GM12878 (cell line): ENCODE measurements at regions not wholly inside any gene's neighbourhood (a gene's known extent, or its start where the extent isn't known, plus 50 kb on each side); places are given as distances from the start of the nearest gene placed in this dataset.

Experiments
- ATAC-seq: fragments of 200-7000 bp; cut with Tn5 transposase; 3 replicates; pipeline ENCODE4 v1.9.1; 2020; ENCODE audit warnings: mild to moderate bottlenecking, moderate library complexity
- BruUV-seq: library from RNA; stranded (reverse); fragments of 400-500 nt; replicated peaks from 2 replicates; lab custom pipeline; 2021; lab: Mats Ljungman, UMichigan
- CTCF ChIA-PET: fragments of 300-600 bp; sonication (Branson Sonifier 250); formaldehyde crosslinking; extraction: SDS; loops from one replicate; lab custom pipeline; 2021; ENCODE audit warnings: inconsistent platforms; lab: Yijun Ruan, JAX
- POLR2A ChIA-PET: fragments of 350-600 bp; formaldehyde crosslinking; extraction: SDS; loops from one replicate; lab custom pipeline; 2021; ENCODE audit warnings: inconsistent platforms; lab: Charles Lee
- RAD21 ChIA-PET: fragments of 300-600 bp; sonication (Branson Sonifier 250); formaldehyde crosslinking; loops from one replicate; lab custom pipeline; 2023; ENCODE audit warnings: antibody characterized with exemption; ENCODE audit not compliant: unreplicated experiment; lab: Charles Lee
- SMC1A ChIA-PET: fragments of 300-600 bp; sonication (Branson Sonifier 250); formaldehyde crosslinking; loops from one replicate; lab custom pipeline; 2023; ENCODE audit not compliant: unreplicated experiment, uncharacterized antibody; lab: Charles Lee
- DNase-seq: peaks from one replicate; pipeline ENCODE4 v3.0.0-alpha.2; 2011; ENCODE audit warnings: low read depth, low spot score
- FAIRE-seq: peaks from 3 replicates; lab custom pipeline; 2011; peaks lifted over from hg19 to GRCh38; lab: Jason Lieb, UNC
- H2AFZ ChIP-seq: 2 replicates; pipeline ENCODE4 v1.6.0; 2011; ENCODE audit warnings: low read depth, low read length, control low read depth; ENCODE audit not compliant: control insufficient read depth
- H3K27ac ChIP-seq: 2 replicates; pipeline ENCODE4 v1.5.1; 2011; ENCODE audit warnings: control low read depth; ENCODE audit not compliant: control insufficient read depth, insufficient read depth
- H3K27me3 ChIP-seq, 2 experiments: replicated peaks in 1 of 2; 2 replicates each; pipeline versions ENCODE4 v1.6.0 to v1.6.1; 2011; ENCODE audit warnings: low read length in 1 of 2; ENCODE audit not compliant: control insufficient read depth in 2 of 2, insufficient read depth in 2 of 2
- H3K36me3 ChIP-seq, 2 experiments: 2 replicates each; pipeline ENCODE4 v1.5.1; 2011; ENCODE audit warnings: low read length in 1 of 2; ENCODE audit not compliant: control insufficient read depth in 2 of 2, insufficient read depth in 2 of 2
- H3K4me1 ChIP-seq: 2 replicates; pipeline ENCODE4 v1.6.1; 2011; ENCODE audit warnings: mild to moderate bottlenecking, low read length, moderate library complexity, mixed read lengths; ENCODE audit not compliant: control insufficient read depth, insufficient read depth
- H3K4me2 ChIP-seq: 2 replicates; pipeline ENCODE4 v1.6.0; 2011; ENCODE audit warnings: control low read depth; ENCODE audit not compliant: control insufficient read depth, insufficient read depth
- H3K4me3 ChIP-seq: fragments of 200-600 bp; sonication (generic); 2 replicates; pipeline ENCODE4 v1.5.1; 2016
- H3K79me2 ChIP-seq: 2 replicates; pipeline ENCODE4 v1.6.0; 2011; ENCODE audit warnings: low read length; ENCODE audit not compliant: control insufficient read depth, insufficient read depth
- H3K9ac ChIP-seq: 2 replicates; pipeline ENCODE4 v1.8.0; 2011; ENCODE audit warnings: low read length, control low read depth, mixed read lengths; ENCODE audit not compliant: control insufficient read depth, insufficient read depth
- H3K9me3 ChIP-seq: replicated peaks from 3 replicates; pipeline ENCODE4 v1.5.1; 2011; ENCODE audit warnings: mild to moderate bottlenecking, low read length; ENCODE audit not compliant: control insufficient read depth, insufficient read depth
- H4K20me1 ChIP-seq: 2 replicates; pipeline ENCODE4 v1.6.0; 2011; ENCODE audit not compliant: control insufficient read depth, insufficient read depth
- CREB1 ChIP-seq: IDR thresholded peaks from 2 replicates; pipeline ENCODE4 v1.6.1; 2012; ENCODE audit warnings: low read depth, mild to moderate bottlenecking, inconsistent platforms
- FOXM1 ChIP-seq: IDR thresholded peaks from 2 replicates; pipeline ENCODE4 v1.6.1; 2012; ENCODE audit warnings: low read depth, mild to moderate bottlenecking, inconsistent platforms, low read length, moderate library complexity
- JUND ChIP-seq: IDR thresholded peaks from 2 replicates; pipeline ENCODE4 v1.6.1; 2012; ENCODE audit warnings: low read depth, mild to moderate bottlenecking, low read length, improper control_type of control experiment, moderate library complexity
- MTA3 ChIP-seq: IDR thresholded peaks from 2 replicates; pipeline ENCODE4 v1.6.1; 2012; ENCODE audit warnings: low read length, inconsistent platforms, borderline replicate concordance
- SREBF2 ChIP-seq: IDR thresholded peaks from 2 replicates; pipeline ENCODE4 v1.6.1; 2012; ENCODE audit warnings: mild to moderate bottlenecking, low read length
- SRF ChIP-seq, 2 experiments: IDR thresholded peaks; 2 replicates each; pipeline ENCODE4 v1.6.1; 2011; ENCODE audit warnings: low read depth in 2 of 2, low read length in 2 of 2, mild to moderate bottlenecking in 1 of 2, moderate library complexity in 1 of 2
- STAT1 ChIP-seq: fragments of 450-650 bp; conservative IDR thresholded peaks from 2 replicates; pipeline ENCODE4 v1.6.1; 2014; ENCODE audit warnings: antibody characterized with exemption, mild to moderate bottlenecking
- SUPT20H ChIP-seq: IDR thresholded peaks from 2 replicates; pipeline ENCODE4 v1.6.1; 2011; ENCODE audit warnings: low read depth, mild to moderate bottlenecking, low read length, moderate library complexity, borderline replicate concordance; ENCODE audit not compliant: control insufficient read depth
- WRNIP1 ChIP-seq: IDR thresholded peaks from 2 replicates; pipeline ENCODE4 v1.6.1; 2011; ENCODE audit warnings: low read depth, low read length, improper control_type of control experiment, borderline replicate concordance
- ZNF274 ChIP-seq: IDR thresholded peaks from one replicate; pipeline ENCODE4 v1.8.0; 2011; ENCODE audit not compliant: insufficient read length, insufficient read depth
- WGBS: methylation state at CpG from one replicate; pipeline ENCODE4 v1.1.6; 2016; ENCODE audit warnings: low lambda C conversion rate; ENCODE audit not compliant: insufficient replicate concordance, insufficient coverage; ENCODE audit errors: missing lambda C conversion rate; 5-methylcytosine and 5-hydroxymethylcytosine counted together
- in situ Hi-C: fragments of 300-500 bp; cut with MboI; formaldehyde crosslinking; loops from 9 replicates; pipeline ENCODE4 v1.14.3; 2018; ENCODE audit warnings: mixed read lengths
- intact Hi-C: fragments of 100-400 bp; cut with micrococcal nuclease; formaldehyde crosslinking; loops from one replicate; pipeline ENCODE4 v1.14.2; 2022; ENCODE audit not compliant: unreplicated experiment
- TF ChIP-seq, protein P1 (sequence below): fragments of 450-650 bp; IDR thresholded peaks from 2 replicates; pipeline ENCODE4 v1.6.1; 2017; ENCODE audit warnings: antibody characterized with exemption, mild to moderate bottlenecking, moderate library complexity
- TF ChIP-seq, protein P2 (sequence below): fragments of 450-650 bp; IDR thresholded peaks from 2 replicates; pipeline ENCODE4 v1.6.1; 2018; ENCODE audit warnings: borderline replicate concordance, mild to moderate bottlenecking; ENCODE audit not compliant: partially characterized antibody

DNA sequence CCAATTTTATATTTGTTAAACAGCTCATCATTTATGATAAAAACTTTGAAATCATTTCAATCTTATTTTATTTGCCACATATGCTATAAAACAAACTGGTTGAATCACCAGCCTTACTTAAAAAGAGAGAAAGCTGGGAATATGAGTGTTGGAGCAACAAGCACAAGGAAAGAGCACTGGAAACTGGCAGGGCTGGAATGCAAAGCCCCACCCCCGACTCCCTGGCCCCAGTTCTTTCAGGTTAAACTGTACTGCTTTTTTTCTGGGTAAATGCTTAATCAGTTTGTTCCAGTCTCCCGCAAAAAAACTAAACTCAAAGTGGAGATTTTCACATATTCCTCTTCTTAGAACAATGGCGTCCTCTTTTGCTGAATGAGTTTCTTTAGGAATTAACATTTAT lies 433.8 kb upstream of the NOX3 start (continued):
- no peak for TF ChIP-seq WRNIP1

DNA sequence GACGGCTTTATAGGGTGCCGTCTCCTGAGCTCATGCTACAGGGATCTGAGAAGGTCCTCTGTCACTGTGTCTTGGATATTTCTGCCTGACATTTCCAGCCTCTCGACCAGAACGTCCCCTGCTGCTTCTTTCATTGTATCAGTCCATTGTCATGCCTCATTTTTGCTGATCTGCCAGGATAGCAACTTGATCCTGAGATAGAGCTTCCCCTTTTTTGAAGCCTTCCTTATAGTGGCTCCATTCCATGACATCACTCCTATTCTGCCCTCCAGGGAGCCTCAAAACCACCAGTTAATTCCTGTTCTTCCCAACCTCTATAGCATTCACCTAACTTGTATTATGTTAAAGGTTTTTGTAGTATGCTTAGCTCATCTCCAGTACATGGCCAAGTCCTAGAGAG lies 431.8 kb upstream of the NOX3 start:
- H4K20me1 ChIP-seq, result no peaks in the 10 kb centered on the region
- no peak overlapping the region for H2AFZ ChIP-seq
- no peaks in the 10 kb centered on the region for H3K4me1 ChIP-seq
- intact Hi-C loops (loop anchor here (10.0 kb wide), 1 partner anchor 473 kb away; no protein-coding TSS in a partner anchor), in situ Hi-C loops (loop anchor here (10.0 kb wide), 1 partner anchor 563 kb away; no protein-coding TSS in a partner anchor)
- no peak overlapping the region for H3K4me3 ChIP-seq
- no peaks in the 10 kb centered on the region for H3K36me3 ChIP-seq
- ChIA-PET SMC1A (interaction anchor here (1.6 kb wide), 1 partner anchor 13 kb away, joined by 4 read pairs; no protein-coding TSS in a partner anchor), POLR2A (no interaction called here), CTCF (interaction anchor here (0.6 kb wide), 1 partner anchor 1517 kb away, joined by 3 read pairs; no protein-coding TSS in a partner anchor), RAD21 (no interaction called here)
- DNase-seq (no peak), FAIRE-seq (no peak), ATAC-seq (no peak)
- 25% methylated on average over 4 of the region's 4 CpGs for WGBS
- TF ChIP-seq SREBF2, result no peak
- no peak for TF ChIP-seq MTA3
- no peak for TF ChIP-seq SRF (IDR thresholded peaks at IDR 0.05; ENCODE audit: low read depth in 2 of 2, low read length in 2 of 2)
- no peak for TF ChIP-seq ZNF274
- TF ChIP-seq, protein P1, sequence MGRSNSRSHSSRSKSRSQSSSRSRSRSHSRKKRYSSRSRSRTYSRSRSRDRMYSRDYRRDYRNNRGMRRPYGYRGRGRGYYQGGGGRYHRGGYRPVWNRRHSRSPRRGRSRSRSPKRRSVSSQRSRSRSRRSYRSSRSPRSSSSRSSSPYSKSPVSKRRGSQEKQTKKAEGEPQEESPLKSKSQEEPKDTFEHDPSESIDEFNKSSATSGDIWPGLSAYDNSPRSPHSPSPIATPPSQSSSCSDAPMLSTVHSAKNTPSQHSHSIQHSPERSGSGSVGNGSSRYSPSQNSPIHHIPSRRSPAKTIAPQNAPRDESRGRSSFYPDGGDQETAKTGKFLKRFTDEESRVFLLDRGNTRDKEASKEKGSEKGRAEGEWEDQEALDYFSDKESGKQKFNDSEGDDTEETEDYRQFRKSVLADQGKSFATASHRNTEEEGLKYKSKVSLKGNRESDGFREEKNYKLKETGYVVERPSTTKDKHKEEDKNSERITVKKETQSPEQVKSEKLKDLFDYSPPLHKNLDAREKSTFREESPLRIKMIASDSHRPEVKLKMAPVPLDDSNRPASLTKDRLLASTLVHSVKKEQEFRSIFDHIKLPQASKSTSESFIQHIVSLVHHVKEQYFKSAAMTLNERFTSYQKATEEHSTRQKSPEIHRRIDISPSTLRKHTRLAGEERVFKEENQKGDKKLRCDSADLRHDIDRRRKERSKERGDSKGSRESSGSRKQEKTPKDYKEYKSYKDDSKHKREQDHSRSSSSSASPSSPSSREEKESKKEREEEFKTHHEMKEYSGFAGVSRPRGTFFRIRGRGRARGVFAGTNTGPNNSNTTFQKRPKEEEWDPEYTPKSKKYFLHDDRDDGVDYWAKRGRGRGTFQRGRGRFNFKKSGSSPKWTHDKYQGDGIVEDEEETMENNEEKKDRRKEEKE, result no peak
- TF ChIP-seq CREB1, result no peak
- TF ChIP-seq, protein P2, sequence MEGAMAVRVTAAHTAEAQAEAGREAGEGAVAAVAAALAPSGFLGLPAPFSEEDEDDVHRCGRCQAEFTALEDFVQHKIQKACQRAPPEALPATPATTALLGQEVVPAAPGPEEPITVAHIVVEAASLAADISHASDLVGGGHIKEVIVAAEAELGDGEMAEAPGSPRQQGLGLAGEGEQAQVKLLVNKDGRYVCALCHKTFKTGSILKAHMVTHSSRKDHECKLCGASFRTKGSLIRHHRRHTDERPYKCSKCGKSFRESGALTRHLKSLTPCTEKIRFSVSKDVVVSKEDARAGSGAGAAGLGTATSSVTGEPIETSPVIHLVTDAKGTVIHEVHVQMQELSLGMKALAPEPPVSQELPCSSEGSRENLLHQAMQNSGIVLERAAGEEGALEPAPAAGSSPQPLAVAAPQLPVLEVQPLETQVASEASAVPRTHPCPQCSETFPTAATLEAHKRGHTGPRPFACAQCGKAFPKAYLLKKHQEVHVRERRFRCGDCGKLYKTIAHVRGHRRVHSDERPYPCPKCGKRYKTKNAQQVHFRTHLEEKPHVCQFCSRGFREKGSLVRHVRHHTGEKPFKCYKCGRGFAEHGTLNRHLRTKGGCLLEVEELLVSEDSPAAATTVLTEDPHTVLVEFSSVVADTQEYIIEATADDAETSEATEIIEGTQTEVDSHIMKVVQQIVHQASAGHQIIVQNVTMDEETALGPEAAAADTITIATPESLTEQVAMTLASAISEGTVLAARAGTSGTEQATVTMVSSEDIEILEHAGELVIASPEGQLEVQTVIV, result no peak
- TF ChIP-seq JUND, result no peak
- TF ChIP-seq SUPT20H, result no peak
- no peak for TF ChIP-seq FOXM1
- TF ChIP-seq STAT1, result no peak
- H3K27me3 ChIP-seq, result no peaks in the 10 kb centered on the region
- no peaks in the 10 kb centered on the region for H3K9me3 ChIP-seq
- no peak overlapping the region for H3K4me2 ChIP-seq
- H3K27ac ChIP-seq, result no peak overlapping the region
- no TSS peak for BruUV-seq
- H3K79me2 ChIP-seq, result no peaks in the 10 kb centered on the region
- H3K9ac ChIP-seq, result no peak overlapping the region
